ENCODE measurements at regions not wholly inside any gene's neighbourhood (a gene's known extent, or its start where the extent isn't known, plus 50 kb on each side); places are given as distances from the start of the nearest gene placed in this dataset. TPM values are rescaled to one million over a fixed set of nuclear protein-coding genes. Genes with fewer than 3 reads are reported as not detected.

- DNase-seq: no peak
- H3K9me3 ChIP-seq: peaks cover 0 to 4% of the 10 kb centered on the region in 2 donors
These were observed 75.6 kb upstream of the NAALADL2 start for GRCh38 chr3:174783502-174783901.

DNA sequence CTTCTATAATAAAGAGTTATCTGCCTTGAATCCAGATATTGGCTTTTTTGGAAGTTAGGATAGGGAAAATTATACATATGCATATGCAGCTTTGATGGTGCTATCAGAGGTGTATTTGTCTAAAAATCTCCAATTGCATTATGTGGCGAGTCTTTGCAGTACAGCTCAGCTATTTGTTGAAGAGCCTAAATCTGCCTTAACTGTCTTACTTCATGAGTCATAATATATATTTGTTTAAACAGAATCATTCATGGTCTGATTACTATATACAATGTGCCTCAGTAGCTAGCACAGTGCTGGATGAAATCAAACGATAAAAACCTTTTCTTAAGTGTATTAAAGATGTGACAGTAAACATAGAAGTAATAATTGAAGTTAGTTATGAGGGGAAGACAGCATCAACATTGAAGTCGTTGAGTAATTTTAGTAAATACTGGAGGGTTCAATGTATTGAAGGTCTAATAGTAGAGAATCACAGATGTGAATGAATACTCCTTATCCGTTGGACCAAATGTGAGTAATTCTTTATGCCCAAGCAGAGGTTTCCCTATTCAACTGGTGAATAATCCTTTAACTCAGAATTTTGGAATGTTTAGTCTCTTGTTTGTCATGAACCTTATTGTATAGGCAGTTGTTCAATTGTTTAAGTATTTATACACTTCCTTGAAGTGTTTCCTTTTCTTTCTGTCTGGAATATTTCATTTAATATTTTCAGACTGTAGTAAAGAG, 74.8 kb upstream of the NAALADL2 start:
- Histone ChIP-seq H3K4me1 (no peaks in the 10 kb centered on the region), H3K27ac (no peak overlapping the region), H3K4me3 (no peak overlapping the region), H3K36me3 (no peaks in the 10 kb centered on the region), H3K9me3 (peaks cover 0 to 2% of the 10 kb centered on the region in 2 donors), H3K27me3 (no peaks in the 10 kb centered on the region)
- DNase-seq: no peak
- TF ChIP-seq POLR2A (IDR thresholded peaks at IDR 0.05) (no peak), CTCF (IDR thresholded peaks at IDR 0.05) (no peak)
- intact Hi-C loops (cut with DNase I; ENCODE audit: low total_unique reads): no loop called here

More at GRCh38 chr3:174783502-174783901, 75.6 kb upstream of the NAALADL2 start:
- intact Hi-C loops (cut with DNase I; ENCODE audit: low total_unique reads): no loop called here
- TF ChIP-seq POLR2A (IDR thresholded peaks at IDR 0.05) (no peak), CTCF (IDR thresholded peaks at IDR 0.05) (no peak)
- H3K4me3 ChIP-seq: no peak overlapping the region
- H3K27me3 ChIP-seq: no peaks in the 10 kb centered on the region
- no peaks in the 10 kb centered on the region for H3K4me1 ChIP-seq
- H3K27ac ChIP-seq: no peak overlapping the region
- no peaks in the 10 kb centered on the region for H3K36me3 ChIP-seq

GRCh38 chr3:174786825-174787224, 72.3 kb upstream of the NAALADL2 start:
- no peak for TF ChIP-seq POLR2A (IDR thresholded peaks at IDR 0.05)
- TF ChIP-seq CTCF (IDR thresholded peaks at IDR 0.05): no peak
- intact Hi-C loops (cut with DNase I; ENCODE audit: low total_unique reads): no loop called here
- no peak for DNase-seq
- Histone ChIP-seq H3K27me3 (no peaks in the 10 kb centered on the region), H3K4me1 (no peaks in the 10 kb centered on the region), H3K9me3 (no peaks in the 10 kb centered on the region), H3K36me3 (no peaks in the 10 kb centered on the region), H3K27ac (no peak overlapping the region), H3K4me3 (no peak overlapping the region)

- no peak for DNase-seq
- Histone ChIP-seq H3K27me3 (no peaks in the 10 kb centered on the region), H3K9me3 (no peaks in the 10 kb centered on the region), H3K4me1 (no peaks in the 10 kb centered on the region), H3K36me3 (no peaks in the 10 kb centered on the region), H3K4me3 (no peak overlapping the region), H3K27ac (no peak overlapping the region)
- TF ChIP-seq CTCF (IDR thresholded peaks at IDR 0.05) (no peak), POLR2A (IDR thresholded peaks at IDR 0.05) (no peak)
- intact Hi-C loops (cut with DNase I; ENCODE audit: low total_unique reads): no loop called here
These were observed 68.0 kb upstream of the NAALADL2 start for GRCh38 chr3:174791161-174791560.

GRCh38 chr3:174792864-174793263, 66.3 kb upstream of the NAALADL2 start:
- no peaks in the 10 kb centered on the region for H3K36me3 ChIP-seq
- DNase-seq: no peak
- no peaks in the 10 kb centered on the region for H3K9me3 ChIP-seq
- intact Hi-C loops (cut with DNase I; ENCODE audit: low total_unique reads): no loop called here
- H3K27me3 ChIP-seq: no peaks in the 10 kb centered on the region
- no peak overlapping the region for H3K4me3 ChIP-seq
- no peaks in the 10 kb centered on the region for H3K4me1 ChIP-seq
- TF ChIP-seq CTCF (IDR thresholded peaks at IDR 0.05) (no peak), POLR2A (IDR thresholded peaks at IDR 0.05) (no peak)
- no peak overlapping the region for H3K27ac ChIP-seq

Small RNA genes lying in the stretch of these regions (small RNA-seq; reads per million reads assigned to genes)
- gene RN7SKP40: not detected
